ENCODE measurements at regions not wholly inside any gene's neighbourhood (a gene's known extent, or its start where the extent isn't known, plus 50 kb on each side); places are given as distances from the start of the nearest gene placed in this dataset.

DNA sequence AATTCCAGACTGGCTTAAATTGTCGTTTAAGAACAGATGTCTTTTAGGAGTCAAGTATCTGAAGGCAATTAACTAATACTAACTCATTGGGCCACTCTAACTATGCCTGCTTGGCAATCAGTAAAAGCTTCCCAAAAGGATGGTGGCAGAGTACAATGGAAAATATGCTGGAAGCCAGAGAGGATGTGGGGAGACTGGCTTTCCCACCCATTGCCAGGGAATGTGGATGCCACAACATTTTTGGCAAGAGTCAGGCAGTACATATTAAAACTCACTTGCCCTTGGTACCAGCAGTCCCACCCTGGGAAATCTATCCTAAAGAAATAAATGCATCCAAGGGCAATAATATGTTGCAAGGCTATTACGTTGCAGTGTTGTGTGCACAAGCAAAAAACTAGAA is 74.0 kb upstream of the FZD7 start:
- DNase-seq = no peak
- H3K36me3 Mint-ChIP-seq (ENCODE audit: insufficient read depth, unreplicated experiment) = no peaks in the 10 kb centered on the region
- CTCF ChIA-PET = no interaction called here
- TF ChIP-seq, protein P1, sequence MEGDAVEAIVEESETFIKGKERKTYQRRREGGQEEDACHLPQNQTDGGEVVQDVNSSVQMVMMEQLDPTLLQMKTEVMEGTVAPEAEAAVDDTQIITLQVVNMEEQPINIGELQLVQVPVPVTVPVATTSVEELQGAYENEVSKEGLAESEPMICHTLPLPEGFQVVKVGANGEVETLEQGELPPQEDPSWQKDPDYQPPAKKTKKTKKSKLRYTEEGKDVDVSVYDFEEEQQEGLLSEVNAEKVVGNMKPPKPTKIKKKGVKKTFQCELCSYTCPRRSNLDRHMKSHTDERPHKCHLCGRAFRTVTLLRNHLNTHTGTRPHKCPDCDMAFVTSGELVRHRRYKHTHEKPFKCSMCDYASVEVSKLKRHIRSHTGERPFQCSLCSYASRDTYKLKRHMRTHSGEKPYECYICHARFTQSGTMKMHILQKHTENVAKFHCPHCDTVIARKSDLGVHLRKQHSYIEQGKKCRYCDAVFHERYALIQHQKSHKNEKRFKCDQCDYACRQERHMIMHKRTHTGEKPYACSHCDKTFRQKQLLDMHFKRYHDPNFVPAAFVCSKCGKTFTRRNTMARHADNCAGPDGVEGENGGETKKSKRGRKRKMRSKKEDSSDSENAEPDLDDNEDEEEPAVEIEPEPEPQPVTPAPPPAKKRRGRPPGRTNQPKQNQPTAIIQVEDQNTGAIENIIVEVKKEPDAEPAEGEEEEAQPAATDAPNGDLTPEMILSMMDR (IDR thresholded peaks at IDR 0.05; ENCODE audit: unreplicated experiment) = no peak
- no peak overlapping the region for H3K4me3 Mint-ChIP-seq (ENCODE audit: low read depth, unreplicated experiment)
- no peak overlapping the region for H3K27ac Mint-ChIP-seq (ENCODE audit: unreplicated experiment)
- H3K4me1 Mint-ChIP-seq (ENCODE audit: low read depth, unreplicated experiment) = no peaks in the 10 kb centered on the region
- H3K27me3 Mint-ChIP-seq (ENCODE audit: unreplicated experiment) = peaks cover 62% of the 10 kb centered on the region
- H3K9me3 Mint-ChIP-seq (ENCODE audit: low read depth, unreplicated experiment) = no peaks in the 10 kb centered on the region
- BruUV-seq (replicated peaks) = no TSS peak
- intact Hi-C loops (cut with micrococcal nuclease; ENCODE audit: unreplicated experiment) = no loop called here

DNA sequence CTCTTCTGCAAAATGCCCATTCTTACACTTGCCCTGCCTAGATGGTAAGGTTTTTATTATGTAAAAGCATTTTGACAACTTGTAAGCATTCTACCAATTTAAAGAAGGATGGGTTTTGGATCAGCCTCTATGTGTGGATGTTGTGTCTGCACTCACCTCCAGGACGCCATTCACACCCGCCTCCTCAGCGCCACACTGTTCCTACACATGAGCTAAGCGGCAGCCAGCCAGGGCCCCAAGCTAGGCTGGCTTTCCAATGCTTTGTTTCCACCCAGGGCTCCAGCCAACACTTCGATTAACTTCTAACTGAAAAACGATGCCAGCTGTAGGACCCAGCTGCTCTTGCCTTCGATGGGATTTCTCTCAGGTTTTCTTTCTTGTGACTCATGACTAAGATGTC is 73.3 kb upstream of the FZD7 start:
- CTCF ChIA-PET = no interaction called here
- Mint-ChIP-seq H3K4me3 (ENCODE audit: low read depth, unreplicated experiment) (no peak overlapping the region), H3K9me3 (ENCODE audit: low read depth, unreplicated experiment) (no peaks in the 10 kb centered on the region), H3K27ac (ENCODE audit: unreplicated experiment) (no peak overlapping the region), H3K36me3 (ENCODE audit: insufficient read depth, unreplicated experiment) (no peaks in the 10 kb centered on the region), H3K27me3 (ENCODE audit: unreplicated experiment) (peaks cover 55% of the 10 kb centered on the region), H3K4me1 (ENCODE audit: low read depth, unreplicated experiment) (no peaks in the 10 kb centered on the region)
- BruUV-seq (replicated peaks) = no TSS peak
- TF ChIP-seq, protein P1 (IDR thresholded peaks at IDR 0.05; ENCODE audit: unreplicated experiment) = no peak
- DNase-seq = no peak
- intact Hi-C loops (cut with micrococcal nuclease; ENCODE audit: unreplicated experiment) = no loop called here

DNA sequence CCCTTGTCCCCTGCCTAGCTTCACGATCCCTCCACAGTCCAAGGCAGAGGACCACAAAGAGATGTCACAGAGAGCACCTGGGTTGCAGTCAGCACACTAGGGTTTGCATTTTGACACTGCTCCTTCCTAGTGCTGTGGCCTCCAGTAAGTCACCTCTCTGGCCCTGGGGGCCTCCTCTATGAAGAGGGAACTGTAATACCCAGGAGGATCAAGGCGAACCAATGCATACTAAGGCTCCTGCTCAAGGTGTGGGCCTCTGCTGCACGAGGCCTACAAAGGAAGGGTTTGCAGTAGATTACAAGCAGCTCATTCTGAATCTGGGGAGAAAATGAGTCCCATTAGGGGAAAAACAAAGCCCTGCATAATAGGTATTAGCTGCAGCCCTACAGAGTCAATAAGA is 72.3 kb upstream of the FZD7 start:
- CTCF ChIA-PET = interaction anchor here (0.5 to 0.7 kb wide), 2 partner anchors 81 to 120 kb away, joined by 3 to 6 read pairs; no protein-coding TSS in a partner anchor
- intact Hi-C loops (cut with micrococcal nuclease; ENCODE audit: unreplicated experiment) = no loop called here
- no peak overlapping the region for H3K27ac Mint-ChIP-seq (ENCODE audit: unreplicated experiment)
- no peak for DNase-seq
- H3K36me3 Mint-ChIP-seq (ENCODE audit: insufficient read depth, unreplicated experiment) = no peaks in the 10 kb centered on the region
- peaks cover 2% of the 10 kb centered on the region for H3K4me1 Mint-ChIP-seq (ENCODE audit: low read depth, unreplicated experiment)
- H3K9me3 Mint-ChIP-seq (ENCODE audit: low read depth, unreplicated experiment) = no peaks in the 10 kb centered on the region
- H3K4me3 Mint-ChIP-seq (ENCODE audit: low read depth, unreplicated experiment) = no peak overlapping the region
- TF ChIP-seq, protein P1 (IDR thresholded peaks at IDR 0.05; ENCODE audit: unreplicated experiment) = no peak
- no TSS peak for BruUV-seq (replicated peaks)
- peaks cover 44% of the 10 kb centered on the region for H3K27me3 Mint-ChIP-seq (ENCODE audit: unreplicated experiment)

- no peak overlapping the region for H3K27ac Mint-ChIP-seq (ENCODE audit: unreplicated experiment)
- peaks cover 34% of the 10 kb centered on the region for H3K27me3 Mint-ChIP-seq (ENCODE audit: unreplicated experiment)
- H3K36me3 Mint-ChIP-seq (ENCODE audit: insufficient read depth, unreplicated experiment) = no peaks in the 10 kb centered on the region
- TF ChIP-seq, protein P1 (IDR thresholded peaks at IDR 0.05; ENCODE audit: unreplicated experiment) = no peak
- no peak for DNase-seq
- H3K4me3 Mint-ChIP-seq (ENCODE audit: low read depth, unreplicated experiment) = no peak overlapping the region
- peaks cover 13% of the 10 kb centered on the region for H3K4me1 Mint-ChIP-seq (ENCODE audit: low read depth, unreplicated experiment)
- intact Hi-C loops (cut with micrococcal nuclease; ENCODE audit: unreplicated experiment) = no loop called here
- CTCF ChIA-PET = interaction anchor here (0.8 kb wide), 1 partner anchor 12 kb away, joined by 5 read pairs; no protein-coding TSS in a partner anchor
- BruUV-seq (replicated peaks) = no TSS peak
- H3K9me3 Mint-ChIP-seq (ENCODE audit: low read depth, unreplicated experiment) = no peaks in the 10 kb centered on the region
Observed at GRCh38 chr2:201962774-201963562, 70.7 kb upstream of the FZD7 start.

All from Calu3 (cell line).